ENCODE measurements at regions not wholly inside any gene's neighbourhood (a gene's known extent, or its start where the extent isn't known, plus 50 kb on each side); places are given as distances from the start of the nearest gene placed in this dataset.

GRCh38 chr14:81837304-81837703 lies 303.7 kb upstream of the SEL1L start:
- DNase-seq (ENCODE audit: low read depth): no peak

GRCh38 chr14:81839056-81839455 lies 305.4 kb upstream of the SEL1L start:
- DNase-seq (ENCODE audit: low read depth): no peak

- DNase-seq (ENCODE audit: low read depth): no peak
Measured at GRCh38 chr14:81841346-81841745, 307.7 kb upstream of the SEL1L start.

GRCh38 chr14:81849714-81850113 lies 316.1 kb upstream of the SEL1L start:
- no peak for DNase-seq (ENCODE audit: low read depth)

- DNase-seq (ENCODE audit: low read depth): no peak
Measured at GRCh38 chr14:81855007-81855406, 321.4 kb upstream of the SEL1L start.

GRCh38 chr14:81859046-81859445 lies 325.4 kb upstream of the SEL1L start:
- no peak for DNase-seq (ENCODE audit: low read depth)

- no peak for DNase-seq (ENCODE audit: low read depth)
Measured at GRCh38 chr14:81868172-81868571, 334.5 kb upstream of the SEL1L start.

GRCh38 chr14:81871706-81872105 lies 338.1 kb upstream of the SEL1L start:
- no peak for DNase-seq (ENCODE audit: low read depth)

- no peak for DNase-seq (ENCODE audit: low read depth)
Measured at GRCh38 chr14:81884382-81884781, 350.7 kb upstream of the SEL1L start.

GRCh38 chr14:81886588-81886987 lies 352.9 kb upstream of the SEL1L start:
- DNase-seq (ENCODE audit: low read depth): no peak

- no peak for DNase-seq (ENCODE audit: low read depth)
Measured at GRCh38 chr14:81889529-81889928, 355.9 kb upstream of the SEL1L start.

GRCh38 chr14:81890020-81890419 lies 356.4 kb upstream of the SEL1L start:
- DNase-seq (ENCODE audit: low read depth): no peak

GRCh38 chr14:81903477-81903876 lies 369.8 kb upstream of the SEL1L start:
- no peak for DNase-seq (ENCODE audit: low read depth)

- no peak for DNase-seq (ENCODE audit: low read depth)
Measured at GRCh38 chr14:81927070-81927469, 393.4 kb upstream of the SEL1L start.

- DNase-seq (ENCODE audit: low read depth): no peak
Measured at GRCh38 chr14:81931828-81932227, 398.2 kb upstream of the SEL1L start.

- DNase-seq (ENCODE audit: low read depth): no peak
Measured at GRCh38 chr14:81936348-81936747, 402.7 kb upstream of the SEL1L start.

- DNase-seq (ENCODE audit: low read depth): no peak
Measured at GRCh38 chr14:81936902-81937301, 403.2 kb upstream of the SEL1L start.

- DNase-seq (ENCODE audit: low read depth): no peak
Measured at GRCh38 chr14:81938341-81938740, 404.7 kb upstream of the SEL1L start.

GRCh38 chr14:81940651-81941050 lies 407.0 kb upstream of the SEL1L start:
- no peak for DNase-seq (ENCODE audit: low read depth)

GRCh38 chr14:81942071-81942470 lies 408.4 kb upstream of the SEL1L start:
- no peak for DNase-seq (ENCODE audit: low read depth)

GRCh38 chr14:81946375-81946774 lies 412.7 kb upstream of the SEL1L start:
- DNase-seq (ENCODE audit: low read depth): no peak

GRCh38 chr14:81946834-81947798 lies 413.5 kb upstream of the SEL1L start:
- DNase-seq (ENCODE audit: low read depth): no peak

- no peak for DNase-seq (ENCODE audit: low read depth)
Measured at GRCh38 chr14:81952917-81953316, 419.3 kb upstream of the SEL1L start.

- no peak for DNase-seq (ENCODE audit: low read depth)
Measured at GRCh38 chr14:81953419-81953818, 419.8 kb upstream of the SEL1L start.
